ENCODE measurements at regions not wholly inside any gene's neighbourhood (a gene's known extent, or its start where the extent isn't known, plus 50 kb on each side); places are given as distances from the start of the nearest gene placed in this dataset.

GRCh38 chr4:34709564-34709963, 1534.8 kb downstream of the ARAP2 start:
- no peaks in the 10 kb centered on the region for H3K4me1 ChIP-seq (replicated peaks in 1 of 2)
- H3K27ac ChIP-seq: no peak overlapping the region
- no peak overlapping the region for H3K4me3 ChIP-seq
- H3K9me3 ChIP-seq (replicated peaks in 1 of 3): no peaks in the 10 kb centered on the region
- intact Hi-C loops (cut with DNase I): no loop called here
- 79 to 100% (median 86%) methylated on average over 1 of the region's 1 CpG for WGBS, 4 donors
- DNase-seq: no peak
- no peak for TF ChIP-seq POLR2A (IDR thresholded peaks at IDR 0.05)
- no peaks in the 10 kb centered on the region for H3K36me3 ChIP-seq (replicated peaks in 1 of 2)
- no peaks in the 10 kb centered on the region for H3K27me3 ChIP-seq

- Histone ChIP-seq H3K27ac (no peak overlapping the region), H3K4me3 (no peak overlapping the region), H3K36me3 (replicated peaks in 1 of 2) (no peaks in the 10 kb centered on the region), H3K4me1 (replicated peaks in 1 of 2) (no peaks in the 10 kb centered on the region), H3K27me3 (no peaks in the 10 kb centered on the region), H3K9me3 (replicated peaks in 1 of 3) (no peaks in the 10 kb centered on the region)
- TF ChIP-seq, protein P1, sequence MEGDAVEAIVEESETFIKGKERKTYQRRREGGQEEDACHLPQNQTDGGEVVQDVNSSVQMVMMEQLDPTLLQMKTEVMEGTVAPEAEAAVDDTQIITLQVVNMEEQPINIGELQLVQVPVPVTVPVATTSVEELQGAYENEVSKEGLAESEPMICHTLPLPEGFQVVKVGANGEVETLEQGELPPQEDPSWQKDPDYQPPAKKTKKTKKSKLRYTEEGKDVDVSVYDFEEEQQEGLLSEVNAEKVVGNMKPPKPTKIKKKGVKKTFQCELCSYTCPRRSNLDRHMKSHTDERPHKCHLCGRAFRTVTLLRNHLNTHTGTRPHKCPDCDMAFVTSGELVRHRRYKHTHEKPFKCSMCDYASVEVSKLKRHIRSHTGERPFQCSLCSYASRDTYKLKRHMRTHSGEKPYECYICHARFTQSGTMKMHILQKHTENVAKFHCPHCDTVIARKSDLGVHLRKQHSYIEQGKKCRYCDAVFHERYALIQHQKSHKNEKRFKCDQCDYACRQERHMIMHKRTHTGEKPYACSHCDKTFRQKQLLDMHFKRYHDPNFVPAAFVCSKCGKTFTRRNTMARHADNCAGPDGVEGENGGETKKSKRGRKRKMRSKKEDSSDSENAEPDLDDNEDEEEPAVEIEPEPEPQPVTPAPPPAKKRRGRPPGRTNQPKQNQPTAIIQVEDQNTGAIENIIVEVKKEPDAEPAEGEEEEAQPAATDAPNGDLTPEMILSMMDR (IDR thresholded peaks at IDR 0.05): no peak
- TF ChIP-seq POLR2A (IDR thresholded peaks at IDR 0.05): no peak
- WGBS, 4 donors: 79 to 92% (median 86%) methylated on average over 5 of the region's 5 CpGs
- intact Hi-C loops (cut with DNase I): no loop called here
- no peak for DNase-seq
Measured at GRCh38 chr4:34718576-34719245, 1525.6 kb downstream of the ARAP2 start.

DNA sequence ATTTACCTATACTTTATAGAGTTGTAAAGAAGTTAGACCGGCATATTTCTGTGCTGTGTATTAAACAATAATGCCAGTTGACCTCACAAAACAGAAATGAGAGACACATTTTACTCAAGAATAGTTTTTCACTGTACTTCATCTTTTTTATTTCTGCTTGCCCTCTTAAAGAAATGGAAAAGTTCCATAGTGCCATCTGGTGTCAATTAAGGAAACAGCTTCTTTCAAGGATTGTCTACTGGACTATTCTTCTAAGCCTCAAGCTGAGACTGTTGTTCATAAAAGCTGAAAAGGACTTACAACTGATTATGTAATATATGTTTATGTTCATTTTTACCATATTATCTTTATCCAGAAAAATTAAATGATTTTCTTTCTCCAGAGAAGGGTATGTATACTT, 1523.7 kb downstream of the ARAP2 start:
- Histone ChIP-seq H3K4me3 (no peak overlapping the region), H3K9me3 (replicated peaks in 1 of 3) (no peaks in the 10 kb centered on the region), H3K27ac (no peak overlapping the region), H3K36me3 (replicated peaks in 1 of 2) (no peaks in the 10 kb centered on the region), H3K4me1 (replicated peaks in 1 of 2) (no peaks in the 10 kb centered on the region), H3K27me3 (no peaks in the 10 kb centered on the region)
- no peak for DNase-seq
- intact Hi-C loops (cut with DNase I): no loop called here
- 11 to 18% (median 13%) methylated on average over 1 of the region's 1 CpG for WGBS, 4 donors
- TF ChIP-seq, protein P1 (IDR thresholded peaks at IDR 0.05): peak in 3 of 6 experiments; percentile 16 to 45 (median 40)
- TF ChIP-seq POLR2A (IDR thresholded peaks at IDR 0.05): no peak

GRCh38 chr4:34721835-34722234, 1522.5 kb downstream of the ARAP2 start:
- DNase-seq: no peak
- H3K36me3 ChIP-seq (replicated peaks in 1 of 2): no peaks in the 10 kb centered on the region
- intact Hi-C loops (cut with DNase I): no loop called here
- TF ChIP-seq, protein P1 (IDR thresholded peaks at IDR 0.05): no peak
- TF ChIP-seq POLR2A (IDR thresholded peaks at IDR 0.05): no peak
- H3K27ac ChIP-seq: no peak overlapping the region
- no peak overlapping the region for H3K4me3 ChIP-seq
- WGBS, 4 donors: 51 to 73% (median 62%) methylated on average over 1 of the region's 1 CpG
- H3K4me1 ChIP-seq (replicated peaks in 1 of 2): no peaks in the 10 kb centered on the region
- H3K9me3 ChIP-seq (replicated peaks in 1 of 3): no peaks in the 10 kb centered on the region
- H3K27me3 ChIP-seq: no peaks in the 10 kb centered on the region

DNA sequence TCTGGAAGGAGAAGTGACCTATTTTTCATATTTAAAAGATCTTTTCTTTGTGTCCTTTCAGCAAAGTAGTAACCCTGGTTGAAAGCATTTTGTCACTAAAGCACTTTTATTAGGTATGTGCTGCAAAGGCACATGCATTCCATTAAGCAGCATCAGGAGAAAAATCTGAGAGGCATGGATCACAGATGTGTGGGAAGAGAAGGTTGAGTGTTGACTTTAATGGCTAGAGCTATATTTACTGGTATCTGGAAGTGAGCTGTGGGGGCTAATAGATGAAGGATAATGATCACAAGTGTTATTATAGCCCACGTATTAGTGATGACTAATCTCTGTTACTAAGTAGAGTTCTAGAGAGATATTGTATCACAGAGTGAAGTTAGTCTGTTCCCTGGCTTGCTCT, 1520.7 kb downstream of the ARAP2 start:
- Histone ChIP-seq H3K27me3 (no peaks in the 10 kb centered on the region), H3K27ac (no peak overlapping the region), H3K36me3 (replicated peaks in 1 of 2) (no peaks in the 10 kb centered on the region), H3K4me3 (no peak overlapping the region), H3K4me1 (replicated peaks in 1 of 2) (no peaks in the 10 kb centered on the region), H3K9me3 (replicated peaks in 1 of 3) (no peaks in the 10 kb centered on the region)
- TF ChIP-seq POLR2A (IDR thresholded peaks at IDR 0.05): no peak
- TF ChIP-seq, protein P1 (IDR thresholded peaks at IDR 0.05): no peak
- intact Hi-C loops (cut with DNase I): no loop called here
- DNase-seq: no peak
- 26 to 39% (median 31%) methylated on average over 1 of the region's 1 CpG for WGBS, 4 donors

All from adrenal gland (tissue), 9 donors.